ENCODE measurements at regions not wholly inside any gene's neighbourhood (a gene's known extent, or its start where the extent isn't known, plus 50 kb on each side); places are given as distances from the start of the nearest gene placed in this dataset.

GRCh38 chr1:239011382-239011781 lies 375.0 kb upstream of the CHRM3 start:
- Histone ChIP-seq H3K36me3 (ENCODE audit: control insufficient read depth, insufficient read depth, low read length) (no peaks in the 10 kb centered on the region), H3K27me3 (ENCODE audit: control insufficient read depth, insufficient read depth, low read length) (no peaks in the 10 kb centered on the region), H3K4me3 (ENCODE audit: low read depth, low read length) (no peak overlapping the region)
- no peak for DNase-seq (ENCODE audit: low read depth)
- FAIRE-seq, result no peak
- TF ChIP-seq CTCF (IDR thresholded peaks at IDR 0.05; ENCODE audit: insufficient read depth, low read length, severe bottlenecking), result no peak

- TF ChIP-seq CTCF (IDR thresholded peaks at IDR 0.05; ENCODE audit: insufficient read depth, low read length, severe bottlenecking), result no peak
- no peak for DNase-seq (ENCODE audit: low read depth)
- no peak for FAIRE-seq
- H3K4me3 ChIP-seq (ENCODE audit: low read depth, low read length), result no peak overlapping the region
- no peaks in the 10 kb centered on the region for H3K36me3 ChIP-seq (ENCODE audit: control insufficient read depth, insufficient read depth, low read length)
- H3K27me3 ChIP-seq (ENCODE audit: control insufficient read depth, insufficient read depth, low read length), result no peaks in the 10 kb centered on the region
These were observed 377.8 kb upstream of the CHRM3 start for GRCh38 chr1:239008568-239008967.

- Histone ChIP-seq H3K36me3 (ENCODE audit: control insufficient read depth, insufficient read depth, low read length) (no peaks in the 10 kb centered on the region), H3K4me3 (ENCODE audit: low read depth, low read length) (no peak overlapping the region), H3K27me3 (ENCODE audit: control insufficient read depth, insufficient read depth, low read length) (no peaks in the 10 kb centered on the region)
- TF ChIP-seq CTCF (IDR thresholded peaks at IDR 0.05; ENCODE audit: insufficient read depth, low read length, severe bottlenecking), result no peak
- DNase-seq (ENCODE audit: low read depth) (no peak), FAIRE-seq (no peak)
These were observed 380.1 kb upstream of the CHRM3 start for GRCh38 chr1:239006276-239006675.

- DNase-seq (ENCODE audit: low read depth), result no peak
- H3K27me3 ChIP-seq (ENCODE audit: control insufficient read depth, insufficient read depth, low read length), result no peaks in the 10 kb centered on the region
- no peak overlapping the region for H3K4me3 ChIP-seq (ENCODE audit: low read depth, low read length)
- no peak for FAIRE-seq
- no peaks in the 10 kb centered on the region for H3K36me3 ChIP-seq (ENCODE audit: control insufficient read depth, insufficient read depth, low read length)
- TF ChIP-seq CTCF (IDR thresholded peaks at IDR 0.05; ENCODE audit: insufficient read depth, low read length, severe bottlenecking), result no peak
These were observed 386.4 kb upstream of the CHRM3 start for GRCh38 chr1:238999944-239000343.

- no peaks in the 10 kb centered on the region for H3K27me3 ChIP-seq (ENCODE audit: control insufficient read depth, insufficient read depth, low read length)
- TF ChIP-seq CTCF (IDR thresholded peaks at IDR 0.05; ENCODE audit: insufficient read depth, low read length, severe bottlenecking), result no peak
- no peak for FAIRE-seq
These were observed 387.8 kb upstream of the CHRM3 start for GRCh38 chr1:238998577-238998976.

GRCh38 chr1:238991765-238992495 lies 394.4 kb upstream of the CHRM3 start:
- Histone ChIP-seq H3K4me3 (ENCODE audit: low read depth, low read length) (no peak overlapping the region), H3K36me3 (ENCODE audit: control insufficient read depth, insufficient read depth, low read length) (no peaks in the 10 kb centered on the region), H3K27me3 (ENCODE audit: control insufficient read depth, insufficient read depth, low read length) (no peaks in the 10 kb centered on the region)
- no peak for TF ChIP-seq CTCF (IDR thresholded peaks at IDR 0.05; ENCODE audit: insufficient read depth, low read length, severe bottlenecking)
- no peak for DNase-seq (ENCODE audit: low read depth)
- FAIRE-seq, result no peak

More at GRCh38 chr1:238998577-238998976, 387.8 kb upstream of the CHRM3 start:
- no peak overlapping the region for H3K4me3 ChIP-seq (ENCODE audit: low read depth, low read length)
- no peaks in the 10 kb centered on the region for H3K36me3 ChIP-seq (ENCODE audit: control insufficient read depth, insufficient read depth, low read length)
- DNase-seq (ENCODE audit: low read depth), result no peak
